Esophagus muscularis mucosa (tissue), 4 donors: ENCODE measurements at regions not wholly inside any gene's neighbourhood (a gene's known extent, or its start where the extent isn't known, plus 50 kb on each side); places are given as distances from the start of the nearest gene placed in this dataset.

Experiments used
- DNase-seq: peaks from one replicate; pipeline ENCODE4 v3.0.0-alpha.2; 2017; ENCODE audit errors: extremely low spot score
- H3K27ac ChIP-seq, 4 donors: fragments of 200-600 bp; sonication (generic); replicated peaks in 1 of 4; 1 replicate in 3 of 4; 2 replicates in 1 of 4; pipeline ENCODE4 v1.5.1; 2016 to 2019; ENCODE audit warnings: mild to moderate bottlenecking in 1 of 4
- H3K27me3 ChIP-seq, 4 donors: fragments of 200-600 bp; sonication (generic); one replicate each; pipeline versions ENCODE4 v1.5.1 to v1.6.0; 2016 to 2019
- H3K36me3 ChIP-seq, 4 donors: fragments of 200-600 bp; sonication (generic); one replicate each; pipeline ENCODE4 v1.5.1; 2016 to 2019
- H3K4me1 ChIP-seq, 4 donors: fragments of 200-600 bp; sonication (generic); one replicate each; pipeline ENCODE4 v1.5.1; 2016 to 2019
- H3K4me3 ChIP-seq, 4 donors: fragments of 200-600 bp; sonication (generic); 1 replicate in 2 of 4; 2 replicates in 2 of 4; pipeline ENCODE4 v1.5.1; 2016 to 2019; ENCODE audit warnings: mild to moderate bottlenecking in 4 of 4, moderate library complexity in 1 of 4
- H3K9me3 ChIP-seq, 4 donors: fragments of 200-600 bp; sonication (generic); 1 replicate in 3 of 4; 2 replicates in 1 of 4; pipeline ENCODE4 v1.5.1; 2016 to 2019
- EP300 ChIP-seq: sonication (generic); formaldehyde crosslinking; IDR thresholded peaks from one replicate; pipeline ENCODE4 v1.6.1; 2017; ENCODE audit warnings: antibody characterized with exemption
- POLR2A ChIP-seq: fragments of 450-650 bp; IDR thresholded peaks from one replicate; pipeline ENCODE4 v1.6.1; 2017; ENCODE audit warnings: antibody characterized with exemption, moderate library complexity, mild to moderate bottlenecking, low read depth
- POLR2AphosphoS5 ChIP-seq, 2 donors: sonication (generic); formaldehyde crosslinking; IDR thresholded peaks; one replicate each; pipeline ENCODE4 v1.6.1; 2017; ENCODE audit warnings: antibody characterized with exemption in 2 of 2
- WGBS: methylation state at CpG from one replicate; pipeline ENCODE4 v1.1.5; 2018; 5-methylcytosine and 5-hydroxymethylcytosine counted together
- intact Hi-C: fragments of 100-400 bp; cut with DNase I; formaldehyde crosslinking; loops from one replicate; pipeline ENCODE4 v1.15.1; 2023
- TF ChIP-seq, protein P1 (sequence below), 3 experiments: fragments of 200-600 bp in 2 of 3; fragments of 450-650 bp in 1 of 3; sonication (generic) in 2 of 3; IDR thresholded peaks; one replicate each; pipeline ENCODE4 v1.5.1; 2017 to 2019; ENCODE audit warnings: antibody characterized with exemption in 3 of 3, mild to moderate bottlenecking in 2 of 3, moderate library complexity in 1 of 3

DNA sequence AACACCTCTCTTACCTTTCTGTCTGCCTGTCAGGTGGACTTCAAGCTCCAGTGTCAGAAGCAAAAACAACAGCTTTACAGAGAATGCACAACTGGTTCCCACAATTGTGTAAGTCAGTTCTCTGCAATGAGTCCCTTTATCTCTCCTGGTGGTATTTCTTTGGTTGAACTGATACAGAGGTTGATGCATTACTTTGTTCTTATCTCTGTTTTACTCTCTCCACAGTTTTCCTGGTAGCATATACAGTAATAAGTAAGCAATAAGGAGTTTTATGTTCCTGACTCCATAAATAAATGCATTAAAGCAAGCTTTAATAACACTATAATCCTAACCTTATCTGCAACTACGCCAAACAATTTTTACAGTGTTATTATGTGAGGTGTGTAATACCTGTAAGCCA is 310.3 kb upstream of the GYPC start:
- TF ChIP-seq POLR2AphosphoS5 (IDR thresholded peaks at IDR 0.05) (no peak), EP300 (no peak), POLR2A (no peak)
- TF ChIP-seq, protein P1, sequence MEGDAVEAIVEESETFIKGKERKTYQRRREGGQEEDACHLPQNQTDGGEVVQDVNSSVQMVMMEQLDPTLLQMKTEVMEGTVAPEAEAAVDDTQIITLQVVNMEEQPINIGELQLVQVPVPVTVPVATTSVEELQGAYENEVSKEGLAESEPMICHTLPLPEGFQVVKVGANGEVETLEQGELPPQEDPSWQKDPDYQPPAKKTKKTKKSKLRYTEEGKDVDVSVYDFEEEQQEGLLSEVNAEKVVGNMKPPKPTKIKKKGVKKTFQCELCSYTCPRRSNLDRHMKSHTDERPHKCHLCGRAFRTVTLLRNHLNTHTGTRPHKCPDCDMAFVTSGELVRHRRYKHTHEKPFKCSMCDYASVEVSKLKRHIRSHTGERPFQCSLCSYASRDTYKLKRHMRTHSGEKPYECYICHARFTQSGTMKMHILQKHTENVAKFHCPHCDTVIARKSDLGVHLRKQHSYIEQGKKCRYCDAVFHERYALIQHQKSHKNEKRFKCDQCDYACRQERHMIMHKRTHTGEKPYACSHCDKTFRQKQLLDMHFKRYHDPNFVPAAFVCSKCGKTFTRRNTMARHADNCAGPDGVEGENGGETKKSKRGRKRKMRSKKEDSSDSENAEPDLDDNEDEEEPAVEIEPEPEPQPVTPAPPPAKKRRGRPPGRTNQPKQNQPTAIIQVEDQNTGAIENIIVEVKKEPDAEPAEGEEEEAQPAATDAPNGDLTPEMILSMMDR (IDR thresholded peaks at IDR 0.05) = no peak
- Histone ChIP-seq H3K4me1 (no peaks in the 10 kb centered on the region), H3K36me3 (no peaks in the 10 kb centered on the region), H3K9me3 (no peaks in the 10 kb centered on the region), H3K4me3 (no peak overlapping the region), H3K27ac (no peak overlapping the region), H3K27me3 (no peaks in the 10 kb centered on the region)
- WGBS = 81% methylated on average over 1 of the region's 1 CpG
- intact Hi-C loops = no loop called here
- no peak for DNase-seq

GRCh38 chr2:126356631-126357030 is 299.3 kb upstream of the GYPC start:
- no peak overlapping the region for H3K4me3 ChIP-seq
- DNase-seq = no peak
- TF ChIP-seq POLR2AphosphoS5 (IDR thresholded peaks at IDR 0.05) (no peak), EP300 (no peak), POLR2A (no peak)
- TF ChIP-seq, protein P1 (IDR thresholded peaks at IDR 0.05) = no peak
- no peaks in the 10 kb centered on the region for H3K27me3 ChIP-seq
- H3K4me1 ChIP-seq = no peaks in the 10 kb centered on the region
- no peak overlapping the region for H3K27ac ChIP-seq
- peaks cover 0 to 8% (median 0%) of the 10 kb centered on the region in 4 donors for H3K9me3 ChIP-seq
- 85% methylated on average over 2 of the region's 2 CpGs for WGBS
- intact Hi-C loops = no loop called here
- no peaks in the 10 kb centered on the region for H3K36me3 ChIP-seq

DNA sequence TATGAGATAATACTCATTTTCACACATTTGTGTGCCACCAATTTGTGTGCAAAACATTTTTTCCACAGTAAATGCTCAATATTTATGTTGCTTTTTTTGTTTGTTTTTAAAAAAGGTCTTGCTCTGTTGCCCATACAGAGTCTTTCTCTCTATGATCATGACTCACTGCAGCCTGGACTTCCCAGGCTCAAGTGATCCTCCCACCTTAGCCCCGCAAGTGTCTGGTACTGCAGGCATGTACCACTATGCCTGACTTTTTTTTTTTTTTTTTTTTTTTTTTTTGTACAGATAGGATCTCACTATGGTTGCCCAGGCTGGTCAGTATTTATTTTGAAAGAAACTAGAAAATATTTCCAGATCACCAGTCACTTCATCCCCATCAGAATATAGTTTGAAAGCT is 297.8 kb upstream of the GYPC start:
- no peaks in the 10 kb centered on the region for H3K27me3 ChIP-seq
- no peak overlapping the region for H3K27ac ChIP-seq
- 96% methylated on average over 1 of the region's 1 CpG for WGBS
- intact Hi-C loops = no loop called here
- no peaks in the 10 kb centered on the region for H3K4me1 ChIP-seq
- TF ChIP-seq, protein P1 (IDR thresholded peaks at IDR 0.05) = no peak
- no peak for TF ChIP-seq EP300
- no peak for TF ChIP-seq POLR2A
- TF ChIP-seq POLR2AphosphoS5 (IDR thresholded peaks at IDR 0.05) = no peak
- H3K36me3 ChIP-seq = no peaks in the 10 kb centered on the region
- no peak for DNase-seq
- no peak overlapping the region for H3K4me3 ChIP-seq
- peaks cover 0 to 6% (median 0%) of the 10 kb centered on the region in 4 donors for H3K9me3 ChIP-seq

- no peak overlapping the region for H3K4me3 ChIP-seq
- no peak for TF ChIP-seq POLR2AphosphoS5 (IDR thresholded peaks at IDR 0.05)
- intact Hi-C loops = no loop called here
- no peaks in the 10 kb centered on the region for H3K36me3 ChIP-seq
- H3K27me3 ChIP-seq = no peaks in the 10 kb centered on the region
- peaks cover 0 to 6% (median 0%) of the 10 kb centered on the region in 4 donors for H3K9me3 ChIP-seq
- no peak for DNase-seq
- no peaks in the 10 kb centered on the region for H3K4me1 ChIP-seq
- H3K27ac ChIP-seq = no peak overlapping the region
Measured at GRCh38 chr2:126359494-126359893, 296.5 kb upstream of the GYPC start.

DNA sequence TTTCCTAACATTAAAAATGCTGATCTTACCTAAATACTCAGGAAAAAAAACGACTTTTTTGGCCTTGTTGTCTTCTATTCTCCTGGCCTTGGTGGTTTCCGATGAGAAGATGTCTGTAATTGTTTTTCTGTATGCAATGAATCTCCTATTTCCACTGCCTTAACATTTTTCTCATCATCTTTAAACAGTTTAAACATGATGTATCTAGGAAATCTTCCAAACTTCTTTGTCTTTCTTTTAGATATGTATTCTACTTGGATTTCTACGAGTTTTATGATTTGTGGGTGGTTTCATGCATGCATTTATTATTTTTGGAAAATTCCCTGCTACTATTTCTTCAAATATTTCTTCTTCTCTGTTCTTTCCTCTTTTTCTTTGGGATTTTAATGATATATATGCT is 288.6 kb upstream of the GYPC start:
- 79% methylated on average over 3 of the region's 3 CpGs for WGBS
- H3K27ac ChIP-seq = no peak overlapping the region
- no peak overlapping the region for H3K4me3 ChIP-seq
- intact Hi-C loops = no loop called here
- H3K4me1 ChIP-seq = no peaks in the 10 kb centered on the region
- no peak for TF ChIP-seq POLR2AphosphoS5 (IDR thresholded peaks at IDR 0.05)
- no peak for TF ChIP-seq POLR2A
- TF ChIP-seq, protein P1 (IDR thresholded peaks at IDR 0.05) = no peak
- TF ChIP-seq EP300 = no peak
- H3K9me3 ChIP-seq = no peaks in the 10 kb centered on the region
- no peak for DNase-seq
- no peaks in the 10 kb centered on the region for H3K36me3 ChIP-seq
- H3K27me3 ChIP-seq = no peaks in the 10 kb centered on the region
